ENCODE measurements at regions not wholly inside any gene's neighbourhood (a gene's known extent, or its start where the extent isn't known, plus 50 kb on each side); places are given as distances from the start of the nearest gene placed in this dataset.
"Not testable (repeated sequence)": the region's sequence is repeated elsewhere in the genome, so short reads cannot be mapped to it uniquely, and the experiment has no call there.

- intact Hi-C loops (cut with micrococcal nuclease): no loop called here
Measured at GRCh38 chr4:22573198-22573597, 57.3 kb upstream of the ADGRA3 start.

DNA sequence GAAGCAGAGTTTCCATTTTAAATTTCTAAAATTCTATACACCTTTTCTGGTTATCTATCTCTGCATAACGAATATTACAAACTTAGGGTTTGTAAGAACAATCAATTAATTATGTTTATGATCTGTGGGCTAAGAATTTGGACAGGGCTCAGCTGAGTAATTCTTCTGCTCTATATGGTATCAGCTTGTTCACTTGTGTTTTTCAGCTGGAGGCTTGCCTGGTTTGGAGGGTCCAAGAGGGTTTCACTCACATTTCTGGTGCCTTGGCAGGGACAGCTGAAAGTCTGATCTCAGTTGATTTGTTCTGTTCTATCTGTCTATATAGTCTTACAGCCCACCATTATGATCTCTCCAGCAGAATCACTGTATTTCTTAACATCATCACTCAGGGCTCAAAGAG, 57.8 kb upstream of the ADGRA3 start:
- intact Hi-C loops (cut with micrococcal nuclease): no loop called here

- intact Hi-C loops (cut with micrococcal nuclease): no loop called here
Measured at GRCh38 chr4:22574424-22574823, 58.6 kb upstream of the ADGRA3 start.

DNA sequence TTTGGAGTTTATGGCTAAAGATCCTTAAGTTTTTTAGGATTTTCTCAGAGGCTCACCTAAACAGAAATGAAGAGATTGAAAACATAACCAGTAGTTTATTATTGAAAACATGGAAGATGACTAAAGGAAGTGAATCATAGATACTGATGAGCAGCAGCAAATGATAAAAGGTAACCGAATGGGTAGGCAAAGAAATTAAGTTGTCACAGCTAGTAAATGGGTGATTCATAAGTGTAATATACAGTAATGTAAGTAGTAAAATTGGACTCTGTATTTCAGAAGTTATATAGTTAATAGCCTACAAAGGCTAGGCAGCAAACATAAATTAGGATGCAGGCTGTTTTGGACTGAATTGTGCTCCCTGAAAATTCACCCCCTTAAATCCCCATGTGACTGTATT, 59.0 kb upstream of the ADGRA3 start:
- intact Hi-C loops (cut with micrococcal nuclease): no loop called here

GRCh38 chr4:22587253-22587652, 71.4 kb upstream of the ADGRA3 start:
- intact Hi-C loops (cut with micrococcal nuclease): no loop called here

DNA sequence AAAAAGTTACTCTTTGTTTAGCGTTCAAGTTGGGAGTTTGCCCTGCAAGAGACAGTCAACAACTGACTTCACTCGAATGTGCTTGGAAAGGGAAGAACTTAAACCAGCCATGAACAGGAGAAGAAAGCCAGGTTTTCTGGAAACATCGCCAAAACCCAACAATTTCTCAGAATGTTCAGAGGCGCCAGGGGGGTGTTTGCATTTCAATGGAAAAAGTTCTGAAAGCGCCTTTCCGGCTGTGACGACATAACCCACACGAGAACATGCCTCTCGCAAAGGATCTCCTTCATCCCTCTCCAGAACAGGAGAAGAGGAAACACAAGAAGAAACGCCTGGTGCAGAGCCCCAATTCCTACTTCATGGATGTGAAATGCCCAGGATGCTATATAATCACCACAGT, 78.1 kb upstream of the ADGRA3 start:
- intact Hi-C loops (cut with micrococcal nuclease): no loop called here

DNA sequence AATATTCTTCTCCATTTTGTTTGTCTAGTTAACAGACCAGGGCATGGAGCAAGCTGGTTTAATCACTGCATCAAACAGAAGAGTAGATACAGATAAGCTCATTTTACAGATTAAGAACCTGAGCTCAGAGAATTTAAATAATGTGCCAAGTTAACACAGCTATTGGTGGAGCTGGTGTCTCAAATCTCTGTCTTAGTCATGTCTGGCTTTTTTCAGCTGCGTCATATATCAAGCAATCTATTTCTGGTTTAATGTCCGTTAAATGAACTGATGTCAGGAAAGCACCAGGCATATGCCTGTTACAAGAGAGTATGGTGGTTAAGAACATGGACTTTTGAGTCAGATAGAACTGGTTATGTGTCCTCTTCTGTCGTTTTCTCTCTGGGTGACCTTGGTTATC, 79.8 kb upstream of the ADGRA3 start:
- intact Hi-C loops (cut with micrococcal nuclease): no loop called here

DNA sequence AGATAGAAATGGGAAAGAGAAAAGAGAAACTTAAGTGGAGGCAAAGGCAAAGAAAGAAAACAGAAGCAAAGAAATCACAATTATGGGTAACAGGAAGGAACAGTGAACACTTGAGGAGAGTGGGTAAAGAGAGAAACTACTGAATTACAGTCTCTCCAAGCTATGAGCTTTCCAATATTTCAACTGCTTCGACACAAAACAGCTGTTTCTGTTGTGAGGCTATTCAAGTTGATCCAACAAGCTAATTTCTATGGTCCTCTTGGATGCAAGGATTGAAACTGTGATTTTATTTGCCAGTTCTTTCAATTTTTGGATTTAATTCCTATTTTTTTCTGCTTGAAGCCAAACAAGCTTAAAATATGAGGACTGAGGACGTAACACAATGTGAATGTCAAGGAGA, 80.5 kb upstream of the ADGRA3 start:
- intact Hi-C loops (cut with micrococcal nuclease): no loop called here

GRCh38 chr4:22597471-22597870, 81.6 kb upstream of the ADGRA3 start:
- intact Hi-C loops (cut with micrococcal nuclease): no loop called here

GRCh38 chr4:22598113-22599047, 82.5 kb upstream of the ADGRA3 start:
- intact Hi-C loops (cut with micrococcal nuclease): not testable (repeated sequence)

DNA sequence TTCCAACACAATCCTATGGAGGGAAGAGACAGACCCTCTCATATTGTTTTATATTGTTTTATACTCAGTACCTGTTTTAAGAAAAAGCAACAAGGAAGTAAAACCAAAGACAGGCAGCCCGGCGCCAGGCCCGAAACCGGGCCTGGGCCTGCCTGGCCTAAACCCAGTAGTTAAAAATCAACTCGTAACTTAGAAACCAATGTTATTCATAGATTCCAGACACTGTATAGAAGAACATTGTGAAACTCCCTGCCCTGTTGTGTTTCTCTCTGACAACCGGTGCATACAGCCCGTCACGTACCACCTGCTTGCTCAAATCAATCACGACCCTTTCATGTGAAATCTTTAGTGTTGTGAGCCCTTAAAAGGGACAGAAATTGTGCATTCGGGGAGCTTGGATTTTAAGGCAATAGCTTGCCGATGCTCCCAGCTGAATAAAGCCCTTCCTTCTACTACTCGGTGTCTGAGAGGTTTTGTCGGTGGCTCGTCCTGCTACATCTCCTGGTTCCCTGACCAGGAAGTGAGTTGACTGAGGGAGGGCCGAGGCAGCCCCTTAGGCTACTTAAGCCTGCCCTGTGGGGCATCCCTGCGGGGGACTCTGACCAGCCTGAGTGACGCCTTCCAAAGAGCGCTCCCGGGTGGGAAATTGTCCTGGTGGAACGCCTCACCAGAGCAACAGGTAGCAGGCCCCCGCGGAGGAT, 83.5 kb upstream of the ADGRA3 start:
- intact Hi-C loops (cut with micrococcal nuclease): not testable (repeated sequence)

DNA sequence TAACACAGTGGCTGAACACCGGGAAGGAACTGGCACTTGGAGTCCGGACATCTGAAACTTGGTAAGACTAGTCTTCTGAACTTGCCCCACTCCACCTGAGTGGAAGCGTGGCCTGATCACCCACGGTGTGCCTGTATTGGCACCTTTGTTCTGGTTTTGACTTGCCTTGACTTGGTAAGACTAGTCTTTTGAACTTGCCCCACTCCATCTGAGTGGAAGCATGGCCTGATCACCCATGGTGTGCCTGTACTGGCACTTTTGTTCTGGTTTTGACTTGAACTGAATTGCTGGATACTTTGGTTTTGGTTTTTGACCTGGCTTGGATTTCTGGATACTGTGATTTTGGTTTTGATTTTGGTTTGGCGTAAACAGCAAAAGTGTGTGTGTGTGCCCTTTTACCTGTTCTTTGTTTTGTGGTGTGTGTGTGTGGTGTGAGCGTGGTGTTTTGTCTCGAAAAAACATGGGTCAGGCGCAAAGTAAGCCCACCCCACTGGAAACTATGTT, 84.1 kb upstream of the ADGRA3 start:
- intact Hi-C loops (cut with micrococcal nuclease): not testable (repeated sequence)

GRCh38 chr4:22601638-22602037, 85.8 kb upstream of the ADGRA3 start:
- intact Hi-C loops (cut with micrococcal nuclease): not testable (repeated sequence)

DNA sequence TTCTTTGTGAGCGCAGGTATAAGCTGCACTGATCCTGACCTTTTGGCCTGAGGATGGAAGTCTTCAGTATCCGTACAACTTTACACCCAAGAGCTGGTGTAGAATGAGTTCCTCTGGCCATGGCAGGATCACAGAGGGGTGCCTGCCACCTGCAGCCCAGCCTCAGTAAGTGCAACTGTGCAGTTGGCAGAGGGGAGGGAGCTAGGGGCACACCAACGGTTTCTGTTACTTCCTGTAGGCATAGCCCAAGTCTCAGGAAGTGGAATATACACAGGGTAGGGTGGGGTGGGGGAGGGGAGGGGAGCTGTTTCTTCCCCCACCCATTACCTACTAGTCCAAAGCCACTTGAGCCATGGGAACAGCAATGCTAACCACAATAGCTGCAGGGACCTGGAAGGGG, 85.4 kb upstream of the GBA3 start:
- intact Hi-C loops (cut with micrococcal nuclease): loop anchor here (1.0 kb wide), 3 partner anchors 83 to 218 kb away; no protein-coding TSS in a partner anchor

- intact Hi-C loops (cut with micrococcal nuclease): not testable (repeated sequence)
Measured at GRCh38 chr4:22609951-22610525, 82.7 kb upstream of the GBA3 start.

- intact Hi-C loops (cut with micrococcal nuclease): no loop called here
Measured at GRCh38 chr4:22614114-22614513, 78.6 kb upstream of the GBA3 start.

GRCh38 chr4:22616516-22616915, 76.2 kb upstream of the GBA3 start:
- intact Hi-C loops (cut with micrococcal nuclease): no loop called here

- intact Hi-C loops (cut with micrococcal nuclease): not testable (repeated sequence)
Measured at GRCh38 chr4:22620144-22620543, 72.6 kb upstream of the GBA3 start.

DNA sequence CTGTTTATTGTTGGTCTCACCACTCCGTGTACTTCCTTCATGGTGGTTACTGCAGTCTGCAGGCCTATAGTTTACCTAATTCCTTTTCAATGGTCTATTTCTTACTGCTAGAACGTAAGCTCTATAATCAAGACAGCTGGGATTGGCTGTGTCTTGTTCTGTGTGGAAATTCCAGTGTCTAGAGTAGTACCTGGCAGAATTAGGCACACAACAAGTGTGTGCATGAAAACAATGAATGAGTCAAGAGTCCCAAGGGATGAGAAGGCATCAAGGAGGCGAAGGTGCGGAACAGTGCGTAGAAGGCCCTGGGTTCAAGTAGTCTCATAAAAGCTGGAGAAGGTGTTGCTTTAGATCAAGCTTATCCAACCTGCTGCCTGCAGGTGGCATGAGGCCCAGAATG, 70.8 kb upstream of the GBA3 start:
- intact Hi-C loops (cut with micrococcal nuclease): not testable (repeated sequence)

DNA sequence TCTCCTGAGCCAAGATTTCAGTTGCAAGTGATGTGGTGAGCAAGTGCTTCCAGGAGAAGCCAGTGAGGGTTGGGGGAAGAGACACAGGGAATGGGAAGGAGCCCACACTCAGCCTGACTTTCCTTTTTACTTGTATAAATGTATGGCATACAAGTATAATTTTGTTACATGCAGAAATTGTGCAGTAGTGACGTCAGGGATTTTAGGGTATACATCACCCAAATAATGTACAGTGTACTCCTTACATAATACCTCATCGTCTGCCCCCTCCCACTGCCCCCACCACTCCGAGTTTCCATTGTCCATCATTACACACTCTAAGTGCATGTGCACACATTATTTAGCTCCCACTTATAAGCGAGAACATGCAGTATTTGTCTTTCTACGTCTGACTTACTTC, 68.7 kb upstream of the GBA3 start:
- intact Hi-C loops (cut with micrococcal nuclease): not testable (repeated sequence)

DNA sequence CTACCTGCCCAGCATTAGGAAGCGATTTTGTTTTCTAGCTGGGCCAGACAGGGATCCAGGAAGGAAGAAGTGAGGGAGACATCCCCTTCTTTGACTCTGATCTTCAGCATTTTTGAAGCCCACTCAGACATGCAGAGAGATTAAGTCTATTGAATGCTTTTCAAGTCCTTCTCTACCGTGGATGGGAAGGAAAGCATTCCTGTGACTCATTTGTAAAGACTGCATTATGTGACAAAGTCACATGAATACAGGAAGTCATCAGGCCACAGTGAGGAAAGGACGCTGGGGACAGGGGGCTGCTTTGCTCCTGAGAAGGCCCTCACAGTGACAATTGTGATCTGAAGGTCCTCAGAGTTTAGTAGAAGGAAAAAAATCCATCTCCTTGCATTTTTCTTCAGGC, 67.4 kb upstream of the GBA3 start:
- intact Hi-C loops (cut with micrococcal nuclease): no loop called here

DNA sequence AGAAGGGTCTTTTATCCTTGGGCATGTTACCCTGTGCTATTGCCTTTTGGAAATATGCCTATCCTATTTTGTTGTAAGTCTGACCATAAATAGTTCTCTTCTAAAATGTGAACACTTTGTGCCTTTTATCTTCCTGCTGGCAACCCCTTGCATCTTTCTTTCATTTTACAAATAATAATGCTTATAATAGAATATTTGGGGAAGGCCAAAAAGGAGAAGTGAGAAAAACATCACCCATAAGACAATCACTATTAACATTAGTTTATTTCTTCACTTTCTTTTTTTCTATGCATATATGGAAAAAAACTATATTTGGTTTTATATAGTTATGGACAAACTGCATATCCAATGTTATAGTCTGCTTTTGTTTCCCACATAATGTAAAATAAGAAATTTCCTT, 64.9 kb upstream of the GBA3 start:
- intact Hi-C loops (cut with micrococcal nuclease): not testable (repeated sequence)

Data from T-helper 1 cell treated with Interleukin-12 subunit alpha and Interleukin-12 subunit beta and Interleukin-4 antibody, amounts not matched to agents 30 ng/mL and 1 ng/mL, for 36 hours (primary cell).